IPS-NIHi11 (cell line): ENCODE measurements at regions not wholly inside any gene's neighbourhood (a gene's known extent, or its start where the extent isn't known, plus 50 kb on each side); places are given as distances from the start of the nearest gene placed in this dataset.

Experiments
- DNase-seq: peaks from one replicate; pipeline ENCODE4 v3.0.0; 2012; ENCODE audit warnings: mixed read lengths, low spot score

DNA sequence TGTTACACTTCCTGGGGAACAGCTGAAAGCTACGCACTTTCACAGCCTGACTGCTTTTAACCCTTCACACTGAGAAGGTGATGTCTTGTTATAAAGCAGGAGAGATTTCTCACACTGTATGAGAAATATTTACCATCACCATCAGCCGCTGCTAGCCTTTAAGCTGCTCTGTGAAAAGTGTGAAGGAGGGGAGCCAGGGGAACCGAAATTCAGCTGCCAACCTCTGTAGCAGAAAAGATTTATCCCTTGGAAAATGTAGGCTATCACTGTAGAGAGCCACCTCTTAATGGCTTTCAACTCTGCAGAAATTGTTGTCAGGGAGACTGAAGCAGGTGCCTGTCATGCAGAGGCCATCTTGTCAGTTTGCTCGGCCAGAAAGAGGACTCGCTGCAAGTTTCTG is 145.3 kb downstream of the SP3 start:
- no peak for DNase-seq

DNA sequence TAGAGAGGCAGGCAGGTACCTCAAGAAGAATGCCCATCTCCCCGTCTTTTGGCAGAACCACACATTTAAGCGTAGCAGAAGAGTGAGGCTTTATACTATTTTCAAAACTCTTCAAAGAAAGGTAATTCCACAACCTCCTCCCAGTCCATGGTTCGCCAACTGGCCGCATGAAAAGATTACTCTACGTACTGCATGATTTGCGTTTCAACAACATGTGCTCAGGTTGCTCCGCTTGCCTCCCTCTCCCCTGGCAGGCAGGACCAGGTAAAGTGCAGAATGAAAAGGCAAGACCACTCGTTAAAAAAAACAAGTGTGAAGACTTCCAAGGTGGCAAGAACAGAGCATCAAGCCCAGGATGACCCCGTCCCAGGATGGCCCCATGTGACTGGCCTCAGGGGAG is 143.7 kb downstream of the SP3 start:
- no peak for DNase-seq

- no peak for DNase-seq
Observed at GRCh38 chr2:173822889-173823542, 142.2 kb downstream of the SP3 start.

GRCh38 chr2:173823543-173823939 is 141.6 kb downstream of the SP3 start:
- no peak for DNase-seq

DNA sequence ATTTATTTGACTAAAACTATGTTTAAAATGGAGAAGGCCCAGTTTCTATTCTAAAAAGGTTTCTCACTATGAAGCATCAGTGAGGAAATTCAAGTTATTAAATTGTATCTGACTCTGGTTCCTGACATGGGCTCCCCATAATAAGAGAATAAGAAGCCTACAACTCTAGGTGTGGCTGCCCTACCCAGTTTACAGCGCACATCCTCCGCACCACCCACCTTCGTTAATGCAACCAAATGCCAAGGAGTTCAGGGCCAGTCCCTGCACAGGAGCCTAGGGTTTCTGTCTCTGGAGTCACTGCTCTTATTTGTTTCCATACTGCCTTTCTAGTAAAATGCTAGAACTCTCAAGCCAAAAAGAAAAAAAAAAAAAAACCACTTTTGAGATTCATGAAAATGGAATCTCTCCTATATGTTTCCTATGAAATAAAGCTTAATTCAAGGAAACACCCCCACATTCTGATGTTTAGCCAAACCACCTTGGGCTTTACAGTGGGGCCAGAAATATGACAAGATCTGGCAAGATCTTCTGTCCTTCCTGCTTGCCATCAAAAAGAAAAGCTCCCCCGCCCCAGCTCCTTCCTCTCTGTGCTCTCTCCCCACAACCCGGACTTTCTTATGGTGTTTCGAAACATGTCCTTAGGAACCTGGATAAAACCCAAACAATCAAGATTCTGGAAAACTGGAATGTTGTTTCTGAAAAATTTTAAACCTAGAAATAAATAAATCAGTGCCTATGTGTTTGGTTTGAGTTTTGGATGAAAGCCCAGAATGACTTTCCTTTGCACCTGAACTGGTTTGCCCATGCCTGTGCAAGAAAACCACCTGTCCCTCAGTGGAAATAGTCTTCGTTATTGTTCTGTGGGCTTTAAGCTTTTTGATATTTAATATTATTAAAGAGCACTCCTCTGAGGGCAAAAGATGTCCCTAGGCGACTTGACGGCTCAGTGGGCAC is 136.7 kb downstream of the SP3 start:
- DNase-seq = no peak

- DNase-seq = no peak
Observed at GRCh38 chr2:173829727-173830126, 135.4 kb downstream of the SP3 start.

DNA sequence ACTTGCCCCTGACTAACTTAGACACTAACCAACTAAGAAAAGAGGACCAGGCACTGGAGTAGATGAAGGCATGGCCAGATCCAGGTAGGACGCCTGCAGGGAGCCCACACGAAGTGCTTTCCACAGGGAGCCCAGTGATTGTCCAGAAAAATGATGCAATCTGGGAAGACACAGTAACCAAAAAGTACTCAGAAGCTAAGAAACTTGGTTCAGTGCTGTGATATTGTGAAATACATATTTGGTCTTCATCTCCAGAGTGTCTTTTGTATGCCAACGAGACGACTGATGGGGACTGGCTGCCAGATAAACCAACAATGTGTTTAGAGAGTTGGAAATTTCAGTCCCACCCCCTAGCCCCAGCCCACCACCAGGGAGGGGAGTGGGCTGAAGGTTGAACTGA is 135.0 kb downstream of the SP3 start:
- no peak for DNase-seq

DNA sequence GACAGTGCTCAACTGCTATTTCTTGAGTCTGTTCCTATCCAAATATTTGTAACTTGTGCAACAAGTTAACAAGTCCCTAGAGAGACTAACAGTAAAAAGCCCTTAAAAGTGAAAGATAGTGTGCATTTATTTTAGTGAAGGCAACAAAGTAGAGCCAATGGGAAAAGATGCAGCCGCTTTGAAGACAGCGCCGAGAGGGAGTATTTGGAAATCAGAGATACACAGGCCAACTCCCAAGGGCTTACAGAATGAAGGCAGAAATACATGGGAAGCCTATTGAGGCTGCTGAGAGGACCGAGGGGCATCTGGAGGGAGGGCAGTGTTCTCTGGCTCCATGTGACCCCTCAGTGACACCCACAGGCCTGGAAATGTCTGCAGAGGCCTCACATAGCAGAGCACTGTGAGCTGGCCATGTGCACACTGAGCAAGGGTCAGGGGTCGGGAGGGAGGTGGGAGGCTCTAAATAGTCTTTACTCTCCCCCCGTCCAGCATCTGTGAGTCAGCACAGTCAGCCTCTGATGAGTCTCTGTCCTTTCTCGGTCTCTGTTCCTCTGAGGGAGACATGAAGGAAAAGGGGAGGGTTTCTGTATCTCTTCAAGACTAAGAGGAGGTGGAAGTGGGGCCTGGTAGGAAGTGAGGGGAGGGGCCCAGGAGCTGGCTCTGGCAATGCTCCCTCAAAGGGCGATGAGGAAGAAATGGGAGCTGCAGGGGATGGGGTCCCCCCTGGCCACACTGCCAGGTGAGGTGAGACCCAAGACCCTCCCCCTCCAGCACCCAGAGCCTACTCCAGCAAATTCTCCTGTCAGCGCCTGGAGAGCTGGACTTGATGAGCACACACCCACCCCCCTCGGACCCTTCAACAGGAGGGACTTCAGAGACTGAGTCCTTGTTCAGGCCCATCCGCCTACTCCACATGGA is 133.6 kb downstream of the SP3 start:
- DNase-seq = peak; percentile 20

- no peak for DNase-seq
Observed at GRCh38 chr2:173834141-173834540, 131.0 kb downstream of the SP3 start.

GRCh38 chr2:173835726-173836125 is 129.4 kb downstream of the SP3 start:
- no peak for DNase-seq

- no peak for DNase-seq
Observed at GRCh38 chr2:173841110-173841509, 124.1 kb downstream of the SP3 start.

GRCh38 chr2:173843526-173843925 is 121.6 kb downstream of the SP3 start:
- no peak for DNase-seq

- DNase-seq = no peak
Observed at GRCh38 chr2:173851141-173851641, 114.0 kb downstream of the SP3 start.

DNA sequence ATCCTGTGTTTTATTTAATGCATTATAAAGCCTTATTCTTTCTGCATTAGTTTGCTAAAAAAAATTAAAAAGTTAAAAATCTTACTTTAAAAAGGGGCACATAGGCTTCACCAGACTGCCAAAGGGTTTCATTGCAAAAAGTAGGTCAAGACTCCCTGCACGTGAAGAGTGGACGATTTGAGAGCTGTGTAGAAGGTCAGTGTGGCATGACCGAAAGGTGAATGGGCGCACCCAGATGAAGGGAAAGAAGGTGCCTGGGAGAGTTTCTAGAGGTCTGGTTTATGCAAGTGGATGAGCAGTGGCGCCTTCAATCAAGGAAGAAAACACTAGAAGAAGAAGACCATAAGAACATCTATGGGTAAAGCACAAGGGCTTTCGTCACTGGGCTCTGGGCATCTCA is 111.0 kb downstream of the SP3 start:
- DNase-seq = no peak

DNA sequence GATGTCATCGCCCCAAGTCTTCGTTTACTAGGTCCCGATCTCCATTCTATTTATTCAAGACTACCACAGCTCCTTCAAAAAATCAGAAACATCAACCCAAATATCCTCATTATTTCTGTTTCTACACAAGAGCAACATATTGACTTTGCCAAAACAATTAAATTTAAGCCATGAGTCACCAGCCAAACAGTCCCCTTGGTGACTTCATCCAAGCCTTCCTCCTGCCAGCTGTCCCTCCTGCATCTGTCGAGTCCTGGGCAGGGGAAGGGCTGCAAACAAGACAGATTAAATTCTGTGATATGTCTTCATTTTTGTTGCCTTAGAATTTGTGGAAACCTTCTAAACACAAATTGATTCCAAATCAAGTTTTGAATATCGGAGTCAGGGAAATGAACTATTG is 110.3 kb downstream of the SP3 start:
- no peak for DNase-seq

DNA sequence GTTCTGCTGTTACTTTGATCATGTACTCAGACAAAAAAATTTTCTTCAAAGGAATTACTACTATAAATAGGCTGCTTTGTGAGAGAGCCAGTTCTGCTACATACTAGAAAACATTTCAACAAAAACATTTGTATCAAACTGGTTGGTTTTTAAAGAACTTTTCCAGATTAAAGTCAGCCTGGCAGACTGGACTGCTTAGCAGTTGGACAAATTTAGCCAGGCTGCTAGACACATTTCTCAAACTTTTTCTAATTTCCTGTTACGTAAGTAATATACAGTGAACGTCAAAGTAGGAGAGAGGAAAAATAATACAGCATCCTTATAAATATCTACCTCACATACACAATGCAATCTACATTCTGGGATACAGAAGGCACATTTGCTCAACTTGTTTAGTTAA is 109.5 kb downstream of the SP3 start:
- DNase-seq = no peak
